Astrocyte (in vitro differentiated cells and primary cell): ENCODE measurements at regions not wholly inside any gene's neighbourhood (a gene's known extent, or its start where the extent isn't known, plus 50 kb on each side); places are given as distances from the start of the nearest gene placed in this dataset.

ENCODE experiments used
- DNase-seq: peaks from one replicate; pipeline ENCODE4 v3.0.0-alpha.2; 2010; ENCODE audit warnings: low read depth
- FAIRE-seq: peaks from 2 replicates; lab custom pipeline; 2011; peaks lifted over from hg19 to GRCh38; lab: Jason Lieb, UNC
- H2AFZ ChIP-seq: 2 replicates; pipeline ENCODE4 v1.6.0; 2012; ENCODE audit warnings: low read depth, low read length, inconsistent platforms
- H3K27ac ChIP-seq: 2 replicates; pipeline ENCODE4 v1.5.1; 2011; ENCODE audit warnings: low read depth, low read length, inconsistent platforms
- H3K27me3 ChIP-seq: 2 replicates; pipeline ENCODE4 v1.6.0; 2011; ENCODE audit warnings: low read length, inconsistent platforms; ENCODE audit not compliant: insufficient read depth
- H3K36me3 ChIP-seq: 2 replicates; pipeline ENCODE4 v1.5.1; 2011; ENCODE audit warnings: low read length, inconsistent platforms; ENCODE audit not compliant: insufficient read depth
- H3K4me1 ChIP-seq: 2 replicates; pipeline ENCODE4 v1.5.1; 2011; ENCODE audit warnings: low read length, inconsistent platforms; ENCODE audit not compliant: insufficient read depth
- H3K4me2 ChIP-seq: 2 replicates; pipeline ENCODE4 v1.6.0; 2012; ENCODE audit warnings: low read length, inconsistent platforms
- H3K4me3 ChIP-seq: 2 replicates; pipeline ENCODE4 v1.5.1; 2011; ENCODE audit warnings: low read depth, mild to moderate bottlenecking, low read length, inconsistent platforms; ENCODE audit not compliant: insufficient read depth
- H3K79me2 ChIP-seq: 2 replicates; pipeline ENCODE4 v1.6.0; 2012; ENCODE audit warnings: mild to moderate bottlenecking, low read length, inconsistent platforms; ENCODE audit not compliant: insufficient read depth
- H3K9ac ChIP-seq: 2 replicates; pipeline ENCODE4 v1.6.0; 2012; ENCODE audit warnings: mild to moderate bottlenecking, low read length, inconsistent platforms
- H3K9me3 ChIP-seq: 2 replicates; pipeline ENCODE4 v1.5.1; 2012; ENCODE audit warnings: low read depth, mild to moderate bottlenecking, low read length, inconsistent platforms; ENCODE audit not compliant: insufficient read depth
- H4K20me1 ChIP-seq: 2 replicates; pipeline ENCODE4 v1.6.0; 2012; ENCODE audit warnings: low read length, inconsistent platforms; ENCODE audit not compliant: insufficient read depth
- H3K27ac Mint-ChIP-seq: one replicate; pipeline ENCODE4 v1.8.0; 2021; ENCODE audit warnings: mild to moderate bottlenecking, mixed read lengths; ENCODE audit not compliant: unreplicated experiment
- H3K27me3 Mint-ChIP-seq: one replicate; pipeline ENCODE4 v1.8.0; 2021; ENCODE audit warnings: low read depth, mixed read lengths; ENCODE audit not compliant: unreplicated experiment
- H3K36me3 Mint-ChIP-seq: one replicate; pipeline ENCODE4 v1.8.0; 2021; ENCODE audit warnings: low read depth, mixed read lengths; ENCODE audit not compliant: unreplicated experiment
- H3K4me1 Mint-ChIP-seq: one replicate; pipeline ENCODE4 v1.8.0; 2021; ENCODE audit warnings: low read depth, mixed read lengths; ENCODE audit not compliant: unreplicated experiment
- H3K4me3 Mint-ChIP-seq: one replicate; pipeline ENCODE4 v1.8.0; 2021; ENCODE audit warnings: mild to moderate bottlenecking, moderate library complexity, mixed read lengths; ENCODE audit not compliant: unreplicated experiment
- H3K9me3 Mint-ChIP-seq: one replicate; pipeline ENCODE4 v1.8.0; 2021; ENCODE audit warnings: mild to moderate bottlenecking, mixed read lengths; ENCODE audit not compliant: unreplicated experiment
- CTCF ChIP-seq: IDR thresholded peaks from 2 replicates; pipeline ENCODE4 v1.5.1; 2011; ENCODE audit warnings: low read depth, mild to moderate bottlenecking, inconsistent platforms, low read length, moderate library complexity; ENCODE audit not compliant: insufficient read depth
- EZH2 ChIP-seq: IDR thresholded peaks from 2 replicates; pipeline ENCODE4 v1.6.1; 2012; ENCODE audit warnings: mild to moderate bottlenecking, low read length, inconsistent platforms; ENCODE audit not compliant: insufficient read depth

DNA sequence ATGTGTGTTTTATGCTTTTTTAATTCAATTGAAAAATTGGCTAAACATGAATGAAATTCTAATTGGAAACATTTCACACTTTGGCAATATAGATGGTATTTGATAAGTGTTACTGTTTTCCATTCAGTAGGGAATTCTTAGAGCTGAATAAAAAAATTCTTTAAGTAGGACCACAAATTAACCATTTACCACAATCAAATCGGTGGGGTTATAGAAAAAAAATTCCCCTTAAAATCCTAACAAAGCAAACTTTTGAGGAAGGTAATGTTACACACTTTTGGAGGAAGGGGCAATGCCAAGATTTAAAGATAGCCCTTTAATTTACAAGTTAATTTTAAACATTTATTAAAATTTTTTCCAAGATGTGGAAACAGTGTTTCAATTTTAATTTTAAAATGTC is 279.0 kb upstream of the FIGN start:
- peaks cover 28% of the 10 kb centered on the region for H3K4me1 Mint-ChIP-seq
- H3K4me2 ChIP-seq = peak overlapping the region; percentile 55

DNA sequence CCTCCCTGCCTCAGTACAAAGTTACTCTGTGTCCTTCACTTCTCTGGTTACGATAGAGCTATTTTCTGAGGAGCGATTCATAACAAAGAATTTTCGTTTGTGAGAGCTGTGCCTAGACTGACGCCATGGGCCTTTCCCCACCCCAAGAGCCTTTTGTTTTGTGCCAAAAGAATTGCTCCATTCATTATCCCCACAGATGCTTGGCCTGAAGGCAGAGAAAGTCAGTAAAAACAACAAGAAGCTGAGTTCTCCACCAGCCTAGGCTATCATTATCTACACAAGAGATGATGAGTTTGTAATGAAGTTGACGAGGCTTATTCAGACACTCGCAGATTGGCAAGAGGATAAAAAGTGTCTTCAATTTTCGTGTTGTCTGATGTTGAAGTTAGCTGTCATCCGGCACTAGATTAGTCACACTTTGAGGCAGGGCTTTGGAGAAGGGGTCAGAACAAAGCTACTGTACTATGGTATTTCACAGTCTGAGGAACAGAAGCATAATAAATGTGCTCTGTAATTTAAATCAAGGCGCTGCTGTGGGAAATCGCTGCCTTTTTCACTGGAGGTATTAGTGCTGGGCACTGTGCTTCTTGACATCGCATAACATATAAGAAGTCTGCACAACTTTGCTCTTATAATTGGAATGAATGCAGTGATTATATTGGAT is 278.4 kb upstream of the FIGN start:
- Mint-ChIP-seq H3K4me1 (peaks cover 30% of the 10 kb centered on the region), H3K27ac (peak overlapping the region; percentile 63), H3K27me3 (no peaks in the 10 kb centered on the region), H3K4me3 (no peak overlapping the region), H3K9me3 (no peaks in the 10 kb centered on the region), H3K36me3 (peaks cover 1% of the 10 kb centered on the region)
- no peaks in the 10 kb centered on the region for H4K20me1 ChIP-seq
- H3K4me2 ChIP-seq = peak overlapping the region; percentile 55
- peak overlapping the region; percentile 66 for H2AFZ ChIP-seq
- peaks cover 4% of the 10 kb centered on the region for H3K4me1 ChIP-seq
- no peaks in the 10 kb centered on the region for H3K27me3 ChIP-seq
- no peak for TF ChIP-seq EZH2
- TF ChIP-seq CTCF = no peak
- no peaks in the 10 kb centered on the region for H3K36me3 ChIP-seq
- peak overlapping the region; percentile 12 for H3K4me3 ChIP-seq
- H3K27ac ChIP-seq = peak overlapping the region; percentile 62
- DNase-seq (peak; percentile 76), FAIRE-seq (no peak)
- no peaks in the 10 kb centered on the region for H3K79me2 ChIP-seq
- no peaks in the 10 kb centered on the region for H3K9me3 ChIP-seq
- peak overlapping the region; percentile 14 for H3K9ac ChIP-seq

More for the DNA sequence above, 279.0 kb upstream of the FIGN start:
- H3K27me3 ChIP-seq = no peaks in the 10 kb centered on the region
- DNase-seq (no peak), FAIRE-seq (no peak)
- H4K20me1 ChIP-seq = no peaks in the 10 kb centered on the region
- TF ChIP-seq CTCF (no peak), EZH2 (no peak)
- Mint-ChIP-seq H3K36me3 (peaks cover 1% of the 10 kb centered on the region), H3K27ac (peak overlapping the region; percentile 63), H3K4me3 (no peak overlapping the region), H3K9me3 (no peaks in the 10 kb centered on the region), H3K27me3 (no peaks in the 10 kb centered on the region)
- H3K4me1 ChIP-seq = peaks cover 4% of the 10 kb centered on the region
- H3K9me3 ChIP-seq = no peaks in the 10 kb centered on the region
- H3K27ac ChIP-seq = peak overlapping the region; percentile 62
- no peaks in the 10 kb centered on the region for H3K36me3 ChIP-seq
- H3K79me2 ChIP-seq = no peaks in the 10 kb centered on the region
- peak overlapping the region; percentile 14 for H3K9ac ChIP-seq
- no peak overlapping the region for H2AFZ ChIP-seq
- H3K4me3 ChIP-seq = no peak overlapping the region

GRCh38 chr2:164012581-164012980 is 276.8 kb upstream of the FIGN start:
- Mint-ChIP-seq H3K9me3 (no peaks in the 10 kb centered on the region), H3K36me3 (no peaks in the 10 kb centered on the region), H3K27me3 (no peaks in the 10 kb centered on the region), H3K4me1 (peaks cover 30% of the 10 kb centered on the region), H3K27ac (no peak overlapping the region), H3K4me3 (no peak overlapping the region)
- Histone ChIP-seq H4K20me1 (no peaks in the 10 kb centered on the region), H3K9ac (no peak overlapping the region), H3K9me3 (no peaks in the 10 kb centered on the region), H3K27me3 (no peaks in the 10 kb centered on the region), H3K36me3 (no peaks in the 10 kb centered on the region), H3K4me3 (no peak overlapping the region), H3K4me2 (no peak overlapping the region), H3K4me1 (peaks cover 4% of the 10 kb centered on the region), H2AFZ (no peak overlapping the region), H3K27ac (no peak overlapping the region), H3K79me2 (no peaks in the 10 kb centered on the region)
- FAIRE-seq (peak; percentile 62), DNase-seq (no peak)
- no peak for TF ChIP-seq CTCF
- TF ChIP-seq EZH2 = no peak
